ENCODE measurements at regions not wholly inside any gene's neighbourhood (a gene's known extent, or its start where the extent isn't known, plus 50 kb on each side); places are given as distances from the start of the nearest gene placed in this dataset.

DNA sequence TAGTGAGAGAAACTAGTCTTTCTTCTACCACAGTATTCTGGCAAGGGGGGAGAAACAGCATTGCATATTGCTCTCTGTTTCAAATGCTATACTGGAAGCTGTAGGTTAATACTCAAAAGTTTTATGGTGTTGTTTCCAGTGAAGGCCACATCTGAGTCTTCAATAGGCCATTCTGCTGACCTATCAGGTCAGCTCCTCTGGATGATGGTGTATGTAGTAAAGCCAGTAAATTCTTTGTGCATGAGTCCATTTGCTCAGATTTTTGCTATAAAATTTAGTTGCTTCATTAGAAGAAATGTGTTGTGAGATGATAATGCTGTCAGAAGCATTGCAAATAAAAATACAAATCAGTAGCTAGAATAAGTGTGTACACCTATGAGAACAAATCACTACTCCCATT, 64.9 kb upstream of the RBMS3 start:
- H3K4me3 ChIP-seq (ENCODE audit: low read length): no peak overlapping the region
- H3K36me3 ChIP-seq (replicated peaks; ENCODE audit: insufficient read depth, low read length): no peaks in the 10 kb centered on the region
- no peak overlapping the region for H3K27ac ChIP-seq (ENCODE audit: low read length)
- no peak overlapping the region for H2AFZ ChIP-seq (ENCODE audit: low read length)
- H3K27me3 ChIP-seq (replicated peaks; ENCODE audit: insufficient read depth, low read length): no peaks in the 10 kb centered on the region
- H3F3A ChIP-seq (ENCODE audit: insufficient read depth, low read length): no peaks in the 10 kb centered on the region
- H3K9me2 ChIP-seq (replicated peaks; ENCODE audit: insufficient read depth, low read length): no peaks in the 10 kb centered on the region
- H4K20me1 ChIP-seq (ENCODE audit: insufficient read depth, low read length): no peaks in the 10 kb centered on the region
- no peaks in the 10 kb centered on the region for H3K4me1 ChIP-seq (ENCODE audit: low read length)
- TF ChIP-seq EZH2 (optimal IDR thresholded peaks at IDR 0.05; ENCODE audit: low read depth, low read length) (no peak), EZH2phosphoT487 (IDR thresholded peaks at IDR 0.05; ENCODE audit: low read length) (no peak)
- TF ChIP-seq, protein P1, sequence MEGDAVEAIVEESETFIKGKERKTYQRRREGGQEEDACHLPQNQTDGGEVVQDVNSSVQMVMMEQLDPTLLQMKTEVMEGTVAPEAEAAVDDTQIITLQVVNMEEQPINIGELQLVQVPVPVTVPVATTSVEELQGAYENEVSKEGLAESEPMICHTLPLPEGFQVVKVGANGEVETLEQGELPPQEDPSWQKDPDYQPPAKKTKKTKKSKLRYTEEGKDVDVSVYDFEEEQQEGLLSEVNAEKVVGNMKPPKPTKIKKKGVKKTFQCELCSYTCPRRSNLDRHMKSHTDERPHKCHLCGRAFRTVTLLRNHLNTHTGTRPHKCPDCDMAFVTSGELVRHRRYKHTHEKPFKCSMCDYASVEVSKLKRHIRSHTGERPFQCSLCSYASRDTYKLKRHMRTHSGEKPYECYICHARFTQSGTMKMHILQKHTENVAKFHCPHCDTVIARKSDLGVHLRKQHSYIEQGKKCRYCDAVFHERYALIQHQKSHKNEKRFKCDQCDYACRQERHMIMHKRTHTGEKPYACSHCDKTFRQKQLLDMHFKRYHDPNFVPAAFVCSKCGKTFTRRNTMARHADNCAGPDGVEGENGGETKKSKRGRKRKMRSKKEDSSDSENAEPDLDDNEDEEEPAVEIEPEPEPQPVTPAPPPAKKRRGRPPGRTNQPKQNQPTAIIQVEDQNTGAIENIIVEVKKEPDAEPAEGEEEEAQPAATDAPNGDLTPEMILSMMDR (IDR thresholded peaks at IDR 0.05; ENCODE audit: low read length): no peak
- DNase-seq: no peak
- H3K9me3 ChIP-seq (replicated peaks; ENCODE audit: insufficient read depth, low read length): no peaks in the 10 kb centered on the region
- no peaks in the 10 kb centered on the region for H3K79me2 ChIP-seq (ENCODE audit: low read length)
- H3K4me2 ChIP-seq (ENCODE audit: low read depth, low read length): no peak overlapping the region
- no peak overlapping the region for H3K9ac ChIP-seq (ENCODE audit: low read length)

DNA sequence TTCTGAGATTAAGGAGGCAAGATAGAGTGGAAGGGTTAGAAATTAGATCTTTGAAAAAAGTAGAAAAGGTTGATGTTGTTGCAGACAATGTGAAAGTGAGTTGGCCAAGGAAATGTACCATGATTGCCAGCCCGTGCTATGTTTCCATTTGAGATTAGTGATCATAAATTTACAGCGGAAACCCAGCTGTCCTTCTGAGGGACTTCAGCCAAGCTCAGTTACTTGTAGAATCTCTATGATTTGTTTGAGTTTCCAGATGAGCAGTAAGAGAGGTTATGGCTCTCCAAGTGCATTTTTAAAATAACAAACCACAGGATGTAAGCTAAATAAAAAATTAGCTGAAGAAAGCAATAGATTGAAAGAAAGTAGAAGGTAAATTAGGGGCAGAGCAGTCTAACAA, 54.2 kb upstream of the RBMS3 start:
- Histone ChIP-seq H3K4me2 (ENCODE audit: low read depth, low read length) (no peak overlapping the region), H3K27me3 (replicated peaks; ENCODE audit: insufficient read depth, low read length) (no peaks in the 10 kb centered on the region), H3K36me3 (replicated peaks; ENCODE audit: insufficient read depth, low read length) (no peaks in the 10 kb centered on the region), H3K9me3 (replicated peaks; ENCODE audit: insufficient read depth, low read length) (no peaks in the 10 kb centered on the region), H3K4me1 (ENCODE audit: low read length) (no peaks in the 10 kb centered on the region), H2AFZ (ENCODE audit: low read length) (no peak overlapping the region), H3K79me2 (ENCODE audit: low read length) (no peaks in the 10 kb centered on the region), H3F3A (ENCODE audit: insufficient read depth, low read length) (no peaks in the 10 kb centered on the region), H3K27ac (ENCODE audit: low read length) (no peak overlapping the region), H3K9ac (ENCODE audit: low read length) (no peak overlapping the region), H3K4me3 (ENCODE audit: low read length) (no peak overlapping the region), H4K20me1 (ENCODE audit: insufficient read depth, low read length) (no peaks in the 10 kb centered on the region), H3K9me2 (replicated peaks; ENCODE audit: insufficient read depth, low read length) (no peaks in the 10 kb centered on the region)
- DNase-seq: no peak
- no peak for TF ChIP-seq EZH2phosphoT487 (IDR thresholded peaks at IDR 0.05; ENCODE audit: low read length)
- no peak for TF ChIP-seq EZH2 (optimal IDR thresholded peaks at IDR 0.05; ENCODE audit: low read depth, low read length)
- TF ChIP-seq, protein P1 (IDR thresholded peaks at IDR 0.05; ENCODE audit: low read length): no peak

DNA sequence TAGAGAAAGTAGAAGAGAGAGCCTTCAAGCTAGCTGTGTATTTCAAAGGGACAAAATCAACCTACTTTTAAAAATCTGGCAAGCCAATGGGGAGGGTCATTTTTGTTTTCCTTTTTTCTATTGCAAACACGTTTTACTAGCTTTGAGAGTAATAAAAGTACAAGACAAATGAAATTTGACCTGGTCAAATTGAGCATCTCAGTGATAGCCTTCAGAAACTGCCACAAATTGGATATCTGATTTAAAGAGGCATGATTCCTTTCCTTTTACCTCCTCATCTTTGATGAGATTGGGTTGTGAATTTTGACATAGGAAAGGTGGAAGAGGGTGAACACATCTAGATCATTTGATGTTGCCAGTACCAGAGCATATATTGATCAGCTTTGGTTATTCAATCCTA, 53.6 kb upstream of the RBMS3 start:
- no peaks in the 10 kb centered on the region for H4K20me1 ChIP-seq (ENCODE audit: insufficient read depth, low read length)
- DNase-seq: no peak
- no peak overlapping the region for H2AFZ ChIP-seq (ENCODE audit: low read length)
- no peaks in the 10 kb centered on the region for H3F3A ChIP-seq (ENCODE audit: insufficient read depth, low read length)
- H3K27ac ChIP-seq (ENCODE audit: low read length): no peak overlapping the region
- H3K27me3 ChIP-seq (replicated peaks; ENCODE audit: insufficient read depth, low read length): no peaks in the 10 kb centered on the region
- no peaks in the 10 kb centered on the region for H3K9me2 ChIP-seq (replicated peaks; ENCODE audit: insufficient read depth, low read length)
- H3K79me2 ChIP-seq (ENCODE audit: low read length): no peaks in the 10 kb centered on the region
- TF ChIP-seq EZH2 (optimal IDR thresholded peaks at IDR 0.05; ENCODE audit: low read depth, low read length) (no peak), EZH2phosphoT487 (IDR thresholded peaks at IDR 0.05; ENCODE audit: low read length) (no peak)
- no peaks in the 10 kb centered on the region for H3K9me3 ChIP-seq (replicated peaks; ENCODE audit: insufficient read depth, low read length)
- no peak overlapping the region for H3K4me2 ChIP-seq (ENCODE audit: low read depth, low read length)
- no peak overlapping the region for H3K9ac ChIP-seq (ENCODE audit: low read length)
- H3K4me3 ChIP-seq (ENCODE audit: low read length): no peak overlapping the region
- H3K4me1 ChIP-seq (ENCODE audit: low read length): no peaks in the 10 kb centered on the region
- H3K36me3 ChIP-seq (replicated peaks; ENCODE audit: insufficient read depth, low read length): no peaks in the 10 kb centered on the region

Measured in MM.1S (cell line).